Loucy (cell line): ENCODE measurements at regions not wholly inside any gene's neighbourhood (a gene's known extent, or its start where the extent isn't known, plus 50 kb on each side); places are given as distances from the start of the nearest gene placed in this dataset.

ENCODE experiments used
- H2AFZ ChIP-seq: fragments of 200-600 bp; sonication (generic); 2 replicates; pipeline ENCODE4 v1.6.0; 2016; ENCODE audit warnings: antibody characterized with exemption, mild to moderate bottlenecking, low read length, moderate library complexity
- H3F3A ChIP-seq: fragments of 200-600 bp; 2 replicates; pipeline ENCODE4 v1.6.0; 2016; ENCODE audit warnings: antibody characterized with exemption, low read depth, mild to moderate bottlenecking
- H3K27me3 ChIP-seq: fragments of 200-600 bp; sonication (generic); 2 replicates; pipeline ENCODE4 v1.6.1; 2014; ENCODE audit warnings: low read length, mild to moderate bottlenecking; ENCODE audit not compliant: insufficient read depth, poor library complexity, severe bottlenecking
- H3K36me3 ChIP-seq: fragments of 200-600 bp; sonication (generic); 2 replicates; pipeline ENCODE4 v1.6.1; 2016; ENCODE audit warnings: low read length; ENCODE audit not compliant: insufficient read depth
- H3K4me1 ChIP-seq: fragments of 200-600 bp; sonication (generic); 2 replicates; pipeline ENCODE4 v1.5.1; 2014; ENCODE audit warnings: low read length, mild to moderate bottlenecking; ENCODE audit not compliant: insufficient read depth, poor library complexity, severe bottlenecking
- H3K4me2 ChIP-seq: fragments of 200-600 bp; sonication (generic); 2 replicates; pipeline ENCODE4 v1.6.0; 2014; ENCODE audit warnings: antibody characterized with exemption, low read length, low read depth, mild to moderate bottlenecking; ENCODE audit not compliant: poor library complexity, severe bottlenecking
- H3K4me3 ChIP-seq: fragments of 200-600 bp; sonication (generic); 2 replicates; pipeline ENCODE4 v1.5.1; 2014; ENCODE audit warnings: low read length, mild to moderate bottlenecking, mixed read lengths; ENCODE audit not compliant: poor library complexity, severe bottlenecking
- H3K79me2 ChIP-seq: fragments of 200-600 bp; sonication (generic); 2 replicates; pipeline ENCODE4 v1.6.1; 2014; ENCODE audit warnings: low read length; ENCODE audit not compliant: insufficient read depth
- H3K9ac ChIP-seq: fragments of 200-600 bp; sonication (generic); 2 replicates; pipeline ENCODE4 v1.6.0; 2014; ENCODE audit warnings: mild to moderate bottlenecking, low read depth, low read length, moderate library complexity; ENCODE audit not compliant: poor library complexity, severe bottlenecking
- H3K9me2 ChIP-seq: fragments of 200-600 bp; sonication (generic); replicated peaks from 2 replicates; pipeline ENCODE4 v1.6.1; 2016; ENCODE audit warnings: low read depth, low read length, mixed read lengths
- H3K9me3 ChIP-seq: fragments of 200-600 bp; sonication (generic); 2 replicates; pipeline ENCODE4 v1.6.1; 2014; ENCODE audit warnings: mild to moderate bottlenecking, antibody characterized with exemption, low read length, low read depth; ENCODE audit not compliant: insufficient read depth
- H4K20me1 ChIP-seq: fragments of 200-600 bp; sonication (generic); 2 replicates; pipeline ENCODE4 v1.6.0; 2014; ENCODE audit warnings: antibody characterized with exemption, low read length, mild to moderate bottlenecking; ENCODE audit not compliant: insufficient read depth, poor library complexity, severe bottlenecking
- EZH2phosphoT487 ChIP-seq: fragments of 200-600 bp; IDR thresholded peaks from 2 replicates; pipeline ENCODE4 v1.6.1; 2018; ENCODE audit warnings: antibody characterized with exemption, mild to moderate bottlenecking, moderate library complexity, borderline replicate concordance
- TF ChIP-seq, protein P1 (sequence below): fragments of 200-600 bp; sonication (generic); conservative IDR thresholded peaks from 2 replicates; pipeline ENCODE4 v1.5.1; 2014; ENCODE audit warnings: mild to moderate bottlenecking, antibody characterized with exemption, low read length

DNA sequence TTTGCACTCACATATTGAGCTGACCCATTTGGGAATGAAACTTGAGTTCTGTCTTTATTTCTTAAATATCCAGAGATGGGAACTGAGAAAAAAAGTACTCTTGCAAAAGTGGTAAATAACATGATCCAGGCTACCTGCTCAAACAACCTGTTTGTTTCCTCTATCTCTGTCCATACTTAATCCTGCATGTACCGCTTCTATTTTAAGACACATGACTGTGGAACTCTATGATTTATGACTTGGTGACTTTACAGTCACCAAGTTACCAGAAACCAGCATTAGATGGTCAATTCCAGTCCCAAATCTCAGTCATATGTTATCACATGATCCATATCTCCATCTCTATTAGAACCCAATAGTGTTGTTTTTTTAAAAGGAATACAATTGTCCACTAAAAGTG is 606.7 kb downstream of the EPHA5 start:
- no peaks in the 10 kb centered on the region for H3K9me3 ChIP-seq
- H3K4me3 ChIP-seq, result no peak overlapping the region
- no peaks in the 10 kb centered on the region for H3K79me2 ChIP-seq
- no peak overlapping the region for H3K9ac ChIP-seq
- H3K4me2 ChIP-seq, result no peak overlapping the region
- TF ChIP-seq, protein P1, sequence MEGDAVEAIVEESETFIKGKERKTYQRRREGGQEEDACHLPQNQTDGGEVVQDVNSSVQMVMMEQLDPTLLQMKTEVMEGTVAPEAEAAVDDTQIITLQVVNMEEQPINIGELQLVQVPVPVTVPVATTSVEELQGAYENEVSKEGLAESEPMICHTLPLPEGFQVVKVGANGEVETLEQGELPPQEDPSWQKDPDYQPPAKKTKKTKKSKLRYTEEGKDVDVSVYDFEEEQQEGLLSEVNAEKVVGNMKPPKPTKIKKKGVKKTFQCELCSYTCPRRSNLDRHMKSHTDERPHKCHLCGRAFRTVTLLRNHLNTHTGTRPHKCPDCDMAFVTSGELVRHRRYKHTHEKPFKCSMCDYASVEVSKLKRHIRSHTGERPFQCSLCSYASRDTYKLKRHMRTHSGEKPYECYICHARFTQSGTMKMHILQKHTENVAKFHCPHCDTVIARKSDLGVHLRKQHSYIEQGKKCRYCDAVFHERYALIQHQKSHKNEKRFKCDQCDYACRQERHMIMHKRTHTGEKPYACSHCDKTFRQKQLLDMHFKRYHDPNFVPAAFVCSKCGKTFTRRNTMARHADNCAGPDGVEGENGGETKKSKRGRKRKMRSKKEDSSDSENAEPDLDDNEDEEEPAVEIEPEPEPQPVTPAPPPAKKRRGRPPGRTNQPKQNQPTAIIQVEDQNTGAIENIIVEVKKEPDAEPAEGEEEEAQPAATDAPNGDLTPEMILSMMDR, result no peak
- no peak for TF ChIP-seq EZH2phosphoT487
- no peaks in the 10 kb centered on the region for H3K9me2 ChIP-seq
- H2AFZ ChIP-seq, result no peak overlapping the region
- H4K20me1 ChIP-seq, result no peaks in the 10 kb centered on the region
- H3K36me3 ChIP-seq, result no peaks in the 10 kb centered on the region
- H3K4me1 ChIP-seq, result no peaks in the 10 kb centered on the region
- H3K27me3 ChIP-seq, result no peaks in the 10 kb centered on the region
- H3F3A ChIP-seq, result no peaks in the 10 kb centered on the region

DNA sequence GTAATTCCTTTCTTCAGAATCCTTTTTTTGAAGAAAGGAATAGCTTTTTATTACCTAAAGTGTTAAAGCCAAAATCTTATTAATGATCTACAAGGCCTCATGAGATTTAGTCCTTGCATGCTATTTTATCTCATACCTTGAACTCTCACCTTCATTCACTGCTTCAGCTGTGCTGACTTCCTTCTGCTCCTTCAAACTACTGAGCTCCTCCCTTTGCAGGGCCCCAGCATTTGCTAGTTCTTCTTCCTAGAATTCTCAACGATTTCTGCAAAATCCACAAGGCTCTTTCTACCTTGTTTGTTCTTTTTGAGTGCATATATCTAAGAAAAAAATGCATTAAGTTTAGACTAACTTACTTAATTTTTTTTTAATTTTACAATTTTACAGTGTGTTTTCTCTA is 619.5 kb downstream of the EPHA5 start:
- H3K27me3 ChIP-seq, result no peaks in the 10 kb centered on the region
- TF ChIP-seq, protein P1, result no peak
- no peak for TF ChIP-seq EZH2phosphoT487
- peak overlapping the region; percentile 39 for H2AFZ ChIP-seq
- H3K36me3 ChIP-seq, result no peaks in the 10 kb centered on the region
- no peaks in the 10 kb centered on the region for H3K9me2 ChIP-seq
- no peak overlapping the region for H3K4me3 ChIP-seq
- no peak overlapping the region for H3K9ac ChIP-seq
- no peak overlapping the region for H3K4me2 ChIP-seq
- no peaks in the 10 kb centered on the region for H4K20me1 ChIP-seq
- H3K4me1 ChIP-seq, result peaks cover 10% of the 10 kb centered on the region
- no peaks in the 10 kb centered on the region for H3F3A ChIP-seq
- no peaks in the 10 kb centered on the region for H3K9me3 ChIP-seq
- no peaks in the 10 kb centered on the region for H3K79me2 ChIP-seq

DNA sequence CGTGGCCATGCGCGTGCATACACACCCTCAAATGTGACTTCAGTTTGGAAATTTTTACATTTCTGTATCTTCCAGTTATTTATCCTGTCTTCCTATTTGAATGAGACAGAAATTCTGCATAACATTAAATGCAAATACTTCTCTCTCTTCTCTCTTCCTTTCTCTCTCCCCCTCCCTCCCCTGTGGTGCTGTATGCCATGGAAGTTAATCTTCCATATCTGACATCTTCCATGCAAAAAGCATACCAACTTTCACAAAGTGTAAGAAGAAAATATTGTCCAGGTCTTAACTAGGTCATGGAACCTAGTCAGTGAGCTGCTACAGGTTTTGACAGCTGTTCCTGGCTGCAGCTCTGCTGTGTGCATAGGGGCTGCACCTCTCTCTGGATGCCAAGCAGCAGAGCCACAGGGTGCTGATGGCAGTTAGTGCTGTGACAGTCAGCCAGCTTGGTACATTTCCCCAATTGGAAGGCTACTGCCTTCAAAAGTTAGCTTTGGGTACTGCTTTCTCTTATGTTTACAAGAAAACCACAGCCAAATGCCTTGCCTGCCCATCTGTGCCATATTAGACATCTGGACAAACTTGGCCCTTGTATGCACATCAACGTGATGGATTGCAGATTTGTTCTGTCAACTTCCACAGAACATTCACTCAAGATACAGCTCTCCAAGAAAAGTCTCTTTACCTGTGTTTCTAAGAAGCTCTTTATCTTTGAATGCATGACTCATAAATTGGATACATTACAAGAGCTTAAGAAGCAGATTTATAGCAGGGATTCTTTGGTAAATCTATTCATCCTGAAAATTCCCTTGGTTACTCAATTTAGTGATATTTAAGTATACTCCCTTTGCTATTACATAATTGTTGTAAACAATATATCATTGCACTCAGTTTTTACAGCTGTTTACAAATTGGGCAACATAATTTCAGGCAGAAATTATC is 623.8 kb downstream of the EPHA5 start:
- no peaks in the 10 kb centered on the region for H3F3A ChIP-seq
- no peak overlapping the region for H3K4me3 ChIP-seq
- peaks cover 12% of the 10 kb centered on the region for H3K4me1 ChIP-seq
- no peak overlapping the region for H3K4me2 ChIP-seq
- no peaks in the 10 kb centered on the region for H3K79me2 ChIP-seq
- H3K27me3 ChIP-seq, result no peaks in the 10 kb centered on the region
- peak overlapping the region; percentile 47 for H2AFZ ChIP-seq
- no peaks in the 10 kb centered on the region for H3K9me3 ChIP-seq
- no peaks in the 10 kb centered on the region for H4K20me1 ChIP-seq
- no peaks in the 10 kb centered on the region for H3K36me3 ChIP-seq
- H3K9ac ChIP-seq, result no peak overlapping the region
- no peaks in the 10 kb centered on the region for H3K9me2 ChIP-seq
- TF ChIP-seq EZH2phosphoT487, result no peak
- TF ChIP-seq, protein P1, result no peak
